NCI-H526 (cell line): ENCODE measurements at regions not wholly inside any gene's neighbourhood (a gene's known extent, or its start where the extent isn't known, plus 50 kb on each side); places are given as distances from the start of the nearest gene placed in this dataset.

Source experiments
- DNase-seq, 2 experiments: peaks; one replicate each; lab custom pipeline; 2025; lab: John Stamatoyannopoulos, UW

- DNase-seq: no peak
These were observed 54.2 kb downstream of the TMEM100 start for GRCh38 chr17:55668312-55668920.

DNA sequence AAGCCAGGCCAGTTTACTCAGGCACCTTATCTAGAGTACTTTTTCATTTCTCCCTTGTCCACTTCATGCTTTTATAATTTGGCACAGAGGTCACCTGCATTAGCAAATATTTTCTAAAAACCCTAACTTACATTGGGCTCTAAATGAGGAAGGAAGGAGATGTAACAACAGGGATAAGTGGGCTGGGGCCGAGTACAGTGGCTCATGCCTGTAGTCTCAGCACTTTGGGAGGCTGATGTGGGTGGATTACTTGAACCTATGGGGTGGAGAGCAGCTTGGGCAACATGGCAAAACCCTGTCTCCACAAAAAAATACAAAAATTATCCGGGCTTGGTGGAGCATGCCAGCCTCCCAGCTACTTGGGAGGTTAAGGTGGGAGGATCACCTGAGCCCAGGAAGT is 55.9 kb downstream of the TMEM100 start:
- no peak for DNase-seq

- DNase-seq: no peak
These were observed 58.4 kb downstream of the TMEM100 start for GRCh38 chr17:55664287-55664686.

GRCh38 chr17:55663400-55663799 is 59.3 kb downstream of the TMEM100 start:
- DNase-seq: no peak

GRCh38 chr17:55661963-55662834 is 60.5 kb downstream of the TMEM100 start:
- no peak for DNase-seq

GRCh38 chr17:55661256-55661758 is 61.4 kb downstream of the TMEM100 start:
- peak; percentile 69 to 78 for DNase-seq

DNA sequence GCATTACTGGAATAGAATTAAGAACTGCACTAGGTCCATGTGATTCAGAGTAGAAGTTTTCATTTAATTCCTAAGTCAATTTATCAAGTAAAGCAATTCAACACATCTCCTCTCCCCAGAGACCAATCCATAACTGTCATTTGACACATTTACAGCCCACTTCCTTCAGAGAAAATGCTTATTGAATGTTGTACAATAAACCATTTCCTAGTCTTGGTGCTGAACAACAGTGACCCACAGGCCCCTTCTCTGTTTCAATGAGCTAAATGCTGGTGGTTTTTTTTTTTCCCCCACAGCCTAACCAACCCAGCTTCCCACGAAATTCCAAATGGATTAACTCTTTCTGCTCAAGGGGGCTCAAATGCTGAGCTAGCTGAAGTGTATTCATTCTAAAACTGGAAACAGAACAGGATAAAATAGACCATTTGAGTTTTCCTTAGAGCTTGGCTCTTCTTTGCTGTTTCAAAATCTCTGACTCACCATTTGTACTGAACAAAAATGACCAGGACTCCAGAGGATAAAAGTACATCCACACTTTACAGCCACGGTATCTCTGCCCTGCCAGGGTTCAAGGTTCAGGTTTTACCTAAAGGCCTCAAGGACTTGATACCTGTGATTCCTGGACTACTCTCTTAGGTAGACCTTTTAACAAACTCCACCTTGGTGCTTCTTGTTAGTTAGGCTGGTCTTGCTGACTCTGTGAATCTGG is 62.3 kb downstream of the TMEM100 start:
- peak in 1 of 2 experiments; percentile 34 for DNase-seq

GRCh38 chr17:55659661-55660060 is 63.0 kb downstream of the TMEM100 start:
- DNase-seq: peak; percentile 22 to 30

DNA sequence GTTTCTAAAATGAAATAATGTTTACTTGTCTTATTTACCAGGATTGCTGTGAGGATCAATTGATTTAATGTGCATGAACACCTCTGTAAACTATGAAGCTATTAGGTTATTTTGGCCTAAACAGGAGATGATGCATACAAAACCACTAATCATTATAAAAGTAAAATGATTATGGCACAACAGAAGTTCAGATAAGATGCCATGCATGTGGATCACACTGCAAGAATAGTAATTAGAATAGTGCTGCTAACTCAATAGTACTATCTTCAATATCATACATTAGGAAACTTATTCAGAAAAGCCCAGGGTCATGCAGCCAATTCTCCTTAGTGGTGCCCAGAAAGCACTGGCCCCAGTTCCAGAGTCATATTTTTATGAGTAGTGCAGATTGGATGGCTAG is 66.9 kb downstream of the TMEM100 start:
- DNase-seq: no peak

DNA sequence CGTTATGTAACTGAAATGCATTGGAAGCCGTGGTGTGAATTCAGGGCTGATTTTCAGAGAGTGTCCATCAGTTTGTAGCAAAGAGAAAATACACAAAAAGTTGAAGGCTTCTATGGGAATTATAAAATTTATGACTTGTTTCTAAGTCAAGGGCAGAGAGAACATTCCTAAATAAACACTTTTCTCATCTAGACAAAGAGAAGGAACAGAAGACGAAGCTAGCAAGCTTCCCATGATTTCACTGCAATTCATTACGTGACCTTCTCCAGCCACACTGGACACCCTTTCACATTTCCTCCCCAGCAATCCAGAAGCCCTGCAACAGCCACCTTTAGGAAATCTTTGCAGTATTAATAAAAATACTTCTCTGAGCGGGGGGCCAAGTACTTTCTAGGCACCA is 67.8 kb downstream of the TMEM100 start:
- no peak for DNase-seq

DNA sequence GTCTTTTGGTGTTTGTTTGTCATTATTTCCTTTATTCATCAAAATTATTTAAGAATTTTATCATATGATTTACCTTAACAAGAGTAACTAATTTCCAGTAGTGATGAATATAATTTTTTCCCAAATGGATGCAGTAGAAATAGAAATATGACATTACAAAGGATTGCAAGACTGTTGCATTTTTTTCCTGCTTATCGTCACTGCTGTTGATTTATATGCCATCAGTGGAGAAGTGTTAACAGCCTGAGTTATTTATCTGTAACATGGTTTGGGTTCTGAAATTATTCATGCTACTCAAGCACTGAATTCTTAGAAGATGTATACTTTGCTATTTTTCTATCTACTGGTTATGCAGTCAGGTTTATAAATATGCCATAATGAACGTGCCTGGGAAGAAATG is 68.6 kb downstream of the TMEM100 start:
- DNase-seq: no peak

GRCh38 chr17:55652825-55653224 is 69.8 kb downstream of the TMEM100 start:
- DNase-seq: no peak

DNA sequence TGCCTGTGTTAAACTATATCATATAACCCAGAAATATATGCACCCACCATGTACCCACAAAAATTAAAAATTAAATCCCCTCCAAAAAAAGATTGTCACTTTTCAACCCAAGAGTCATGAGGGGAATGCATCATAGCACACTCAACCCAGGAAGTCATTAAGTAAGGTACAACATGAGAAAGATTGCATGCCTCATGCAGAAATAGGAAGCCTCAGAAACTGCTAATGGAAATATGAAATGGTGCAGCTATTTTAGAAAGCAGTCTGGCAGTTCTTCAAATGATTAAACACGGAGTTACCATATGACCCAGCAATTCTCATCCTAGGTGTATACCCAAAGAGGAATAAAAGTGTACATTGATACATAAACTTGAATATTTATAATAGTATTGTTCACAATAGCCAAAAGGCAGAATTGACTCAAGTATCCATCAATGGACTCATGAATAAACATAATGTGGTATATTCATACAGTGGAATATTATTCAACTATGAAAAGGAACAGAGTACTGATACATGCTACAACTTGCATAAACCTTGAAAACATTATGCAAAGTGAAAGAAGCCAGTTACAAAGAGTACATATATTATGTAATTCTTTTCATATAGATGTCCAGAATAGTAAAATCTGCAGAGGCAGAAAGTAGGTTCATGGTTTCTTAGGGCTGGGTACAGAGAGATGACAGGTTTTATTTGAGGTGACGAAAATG is 70.4 kb downstream of the TMEM100 start:
- DNase-seq: no peak

DNA sequence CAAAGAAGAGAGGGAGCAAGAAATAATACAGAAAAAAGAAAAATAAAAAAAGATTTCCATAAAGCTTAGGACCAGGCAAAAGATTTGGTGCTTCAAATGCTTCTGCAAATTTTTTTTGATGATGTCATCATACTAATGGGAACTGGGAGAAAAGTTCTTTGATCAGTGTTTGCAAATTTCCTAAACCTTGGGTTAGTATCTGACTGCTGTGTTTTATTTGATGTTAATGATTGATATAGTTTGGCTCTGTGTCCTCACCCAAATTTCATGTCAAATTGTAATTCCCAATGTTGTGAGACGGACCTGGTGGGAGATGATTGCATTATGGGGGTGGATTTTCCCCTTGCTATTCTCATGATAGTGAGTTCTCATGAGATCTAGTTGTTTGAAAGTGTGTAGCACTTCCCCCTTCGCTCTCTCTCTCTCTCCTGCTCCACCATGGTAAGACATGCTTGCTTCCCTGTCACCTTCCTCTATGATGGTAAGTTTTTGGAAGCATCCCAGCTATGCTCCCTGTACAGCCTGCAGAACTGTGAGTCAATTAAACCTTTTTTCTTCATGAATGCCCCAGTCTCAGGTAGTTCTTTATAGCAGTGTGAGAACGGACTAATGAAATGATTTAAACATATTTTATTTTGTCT is 72.6 kb downstream of the TMEM100 start:
- no peak for DNase-seq

DNA sequence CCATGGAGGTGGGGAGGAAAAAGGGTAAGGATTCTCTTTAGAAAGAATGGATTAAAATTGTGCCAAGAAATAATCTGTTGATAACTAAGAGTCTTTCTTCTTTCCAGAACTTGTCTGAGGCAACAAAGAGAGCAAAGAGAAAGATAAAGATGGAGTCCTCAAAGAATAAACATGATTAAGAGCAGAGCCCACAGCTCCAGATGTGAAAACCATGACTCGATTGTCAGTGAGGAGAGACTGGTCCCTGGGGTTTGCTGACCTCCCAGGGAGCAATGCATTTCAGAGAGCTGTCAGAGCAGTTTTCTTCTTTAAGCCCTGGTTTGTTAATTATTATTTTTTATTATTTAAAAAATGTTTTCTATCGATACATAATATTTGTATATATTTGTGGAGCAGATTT is 74.6 kb downstream of the TMEM100 start:
- DNase-seq: no peak

- DNase-seq: no peak
These were observed 77.3 kb downstream of the TMEM100 start for GRCh38 chr17:55645361-55645760.

GRCh38 chr17:55644346-55644745 is 78.3 kb downstream of the TMEM100 start:
- no peak for DNase-seq

DNA sequence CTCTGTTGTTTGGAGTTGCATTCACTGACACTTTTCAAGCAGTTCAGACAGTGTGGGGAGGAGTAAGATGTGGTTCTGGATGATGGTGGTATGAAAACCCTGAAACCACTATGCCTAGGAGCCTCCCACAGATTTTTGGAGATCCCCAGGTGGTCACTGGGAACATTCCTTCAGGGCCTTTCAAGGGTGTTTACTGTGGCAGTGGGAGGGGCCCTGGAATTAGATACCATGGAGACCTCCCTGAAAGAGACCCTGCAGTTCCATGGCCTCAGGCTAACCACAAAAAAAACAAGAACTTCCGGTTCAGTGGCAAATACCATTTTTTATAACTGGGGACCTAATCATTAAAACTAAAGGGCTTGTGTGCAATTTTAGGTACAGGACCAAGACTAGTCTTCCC is 79.9 kb downstream of the TMEM100 start:
- no peak for DNase-seq

- DNase-seq: peak; percentile 49 to 80
These were observed 81.0 kb downstream of the TMEM100 start for GRCh38 chr17:55641676-55642081.

DNA sequence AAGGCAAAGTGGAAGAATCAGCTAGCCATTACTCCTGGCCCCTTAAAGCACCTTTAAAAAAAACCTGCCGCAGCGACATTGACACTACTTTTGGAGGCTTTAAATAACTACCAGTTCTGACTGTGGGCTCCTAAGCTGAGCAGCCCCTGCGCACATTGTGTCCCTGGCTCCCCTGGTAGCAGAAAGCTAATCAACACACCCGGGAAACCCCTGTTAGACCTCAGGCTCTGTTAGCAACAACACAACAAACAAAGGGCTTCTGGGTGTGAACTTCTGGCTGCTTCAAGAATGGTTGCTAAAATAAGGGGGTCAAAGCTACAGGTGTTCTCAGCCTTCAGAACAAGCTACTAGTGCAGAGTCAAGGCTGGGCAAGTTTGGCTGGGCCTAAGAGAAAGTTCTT is 83.6 kb downstream of the TMEM100 start:
- no peak for DNase-seq

DNA sequence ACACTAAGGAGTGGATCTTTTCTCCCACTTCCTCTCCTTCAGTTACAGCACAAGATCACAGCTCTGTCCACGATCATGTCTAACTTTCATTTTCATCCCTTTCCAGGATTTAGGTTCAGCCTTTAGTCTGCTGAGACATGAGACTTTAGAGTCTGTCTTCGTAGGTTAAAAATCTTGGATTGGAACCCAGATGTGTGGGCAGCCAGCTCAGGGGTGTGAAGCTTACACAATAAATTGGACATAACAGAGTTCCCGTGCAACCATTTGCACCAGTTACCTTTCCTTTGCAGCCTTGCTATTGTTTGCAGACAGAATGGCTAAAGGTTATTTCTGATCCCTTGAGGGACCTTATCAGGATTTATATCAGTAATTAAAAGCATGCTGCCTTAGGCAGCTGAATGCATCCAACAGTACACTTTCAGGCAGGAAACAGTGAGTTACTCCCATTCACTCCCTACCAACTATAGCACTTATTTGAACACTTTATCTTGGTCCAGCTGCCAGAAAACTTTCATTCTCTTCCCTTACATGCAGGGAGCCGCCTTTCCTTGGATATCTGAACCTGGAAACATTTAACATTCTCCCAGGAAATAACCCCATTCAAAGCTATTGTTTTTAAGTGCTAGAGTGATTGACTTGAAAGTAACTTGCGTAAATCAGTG is 87.3 kb downstream of the TMEM100 start:
- no peak for DNase-seq
